GM18498 (cell line): ENCODE measurements at regions not wholly inside any gene's neighbourhood (a gene's known extent, or its start where the extent isn't known, plus 50 kb on each side); places are given as distances from the start of the nearest gene placed in this dataset.
A peak's percentile ranks its signal among the peaks of the same experiment; 100 is the strongest.

Experiments used
- ATAC-seq: cut with Tn5 transposase; IDR thresholded peaks from one replicate; pipeline ENCODE4 v1.9.1; 2021; ENCODE audit warnings: mild to moderate bottlenecking, moderate library complexity; ENCODE audit not compliant: unreplicated experiment

DNA sequence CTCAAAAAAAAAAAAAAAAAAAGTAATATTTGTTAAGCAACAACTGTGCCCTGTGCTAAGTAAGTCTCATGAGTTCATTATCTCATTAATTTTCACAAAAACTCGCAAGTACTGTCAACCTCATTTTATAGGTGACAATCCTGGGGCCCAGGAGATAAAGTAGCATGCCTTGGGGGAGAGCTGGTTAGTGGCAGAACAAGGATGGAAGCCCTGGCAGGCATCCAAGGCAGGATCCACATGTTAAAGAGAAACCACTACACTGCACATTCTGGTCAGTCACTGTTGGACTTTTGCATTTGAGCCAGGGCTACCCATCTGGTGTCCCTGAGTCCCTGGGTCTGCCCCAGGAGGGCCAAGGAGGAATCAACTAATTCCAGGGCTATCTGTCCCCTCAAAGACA lies 54.6 kb downstream of the ZFP36L2 start:
- no peak for ATAC-seq

DNA sequence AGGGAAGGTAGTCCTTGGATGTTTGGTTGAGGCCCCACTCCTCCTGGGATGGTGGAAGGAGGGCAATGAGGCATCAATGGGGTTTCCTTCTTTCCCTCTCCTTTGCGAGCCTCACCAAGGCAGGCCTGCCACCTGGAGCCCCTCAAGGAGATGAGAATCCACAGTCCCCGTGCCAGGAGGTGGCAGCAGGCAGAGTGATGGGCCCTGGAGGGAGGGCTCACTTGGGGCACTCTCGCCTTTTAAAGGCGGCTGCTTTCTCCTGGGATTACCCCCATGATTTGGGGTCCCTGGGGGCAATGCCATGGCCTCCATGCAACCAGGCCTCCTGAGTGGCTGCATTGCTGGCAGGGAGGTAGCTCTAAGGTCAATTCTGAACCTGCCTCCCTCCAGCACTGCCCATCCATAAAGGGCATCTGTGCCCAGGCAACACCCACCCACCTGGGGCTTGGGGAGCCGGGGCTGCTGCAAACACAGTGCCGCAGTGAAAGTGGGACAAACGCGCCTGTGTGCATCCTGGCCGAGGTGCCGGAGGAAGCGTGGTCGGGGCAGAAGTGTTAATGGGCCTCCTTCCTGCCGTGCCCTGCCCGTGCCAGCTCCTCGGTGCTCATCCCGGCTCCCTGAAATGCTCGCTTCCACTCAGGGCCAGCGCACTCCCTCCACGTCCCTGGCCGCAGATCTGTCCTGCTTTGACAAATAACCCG lies 55.9 kb downstream of the ZFP36L2 start:
- no peak for ATAC-seq

DNA sequence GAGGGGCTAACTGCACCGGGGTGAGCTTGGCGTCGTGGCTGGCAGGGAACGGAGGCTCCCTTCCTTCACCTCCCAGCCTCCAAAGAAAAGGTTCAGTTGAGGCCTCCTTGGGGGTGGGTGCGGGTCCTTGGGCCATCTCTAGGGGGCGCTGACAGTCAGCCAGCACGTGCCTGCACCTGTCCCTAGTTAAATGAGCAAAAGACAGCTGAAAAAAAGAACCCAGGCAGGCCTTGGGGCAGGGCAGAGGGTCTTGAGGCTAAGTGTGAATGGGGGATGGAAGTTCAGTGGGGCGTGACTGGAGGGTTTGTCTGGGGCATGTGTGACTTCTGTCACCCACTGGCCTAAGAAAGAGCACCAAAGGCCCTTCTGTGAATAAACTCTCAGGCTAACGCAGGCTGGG lies 56.4 kb downstream of the ZFP36L2 start:
- ATAC-seq: no peak

DNA sequence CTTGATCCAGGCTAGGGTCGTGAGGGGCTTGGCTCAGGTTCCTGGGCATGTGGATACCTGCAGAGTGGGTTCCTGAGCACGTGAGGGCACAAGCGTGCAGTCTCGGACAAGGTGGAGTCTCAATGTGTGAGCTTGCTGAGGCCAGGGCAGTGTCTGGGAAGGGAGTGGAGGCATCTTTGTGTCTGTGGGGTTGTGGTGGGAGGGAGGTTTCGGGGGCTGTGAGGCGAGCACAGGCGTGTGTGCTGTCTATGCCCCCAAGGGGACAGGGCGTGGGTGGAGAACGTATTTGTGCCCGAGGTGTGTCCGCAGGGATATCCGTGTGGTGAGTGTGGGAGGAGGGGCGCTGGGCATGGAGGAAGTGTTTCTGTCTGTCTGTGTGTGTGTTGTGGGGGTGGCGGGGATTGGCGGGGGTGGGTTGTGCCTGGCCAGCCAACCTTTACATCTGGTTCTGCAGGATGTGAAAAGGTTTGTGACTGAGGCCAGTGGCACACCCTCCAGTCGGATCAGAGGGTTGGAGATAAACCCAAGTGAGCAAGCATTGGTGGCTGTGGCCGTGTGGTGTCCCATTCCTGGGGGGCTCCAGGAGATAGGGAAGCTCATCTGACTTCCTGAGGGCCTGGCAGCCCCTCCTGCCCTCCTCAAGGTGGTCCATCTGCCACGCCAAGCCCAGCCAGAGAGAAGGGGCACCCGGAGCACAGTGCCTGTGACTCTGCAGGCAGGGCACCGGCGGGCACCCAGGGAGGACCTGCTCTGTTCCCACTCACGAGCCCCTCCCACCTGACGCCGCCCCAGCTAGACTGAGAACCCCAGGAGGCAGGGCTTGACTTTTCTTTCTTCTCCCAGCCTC lies 57.1 kb downstream of the ZFP36L2 start:
- peak; percentile 53 for ATAC-seq

DNA sequence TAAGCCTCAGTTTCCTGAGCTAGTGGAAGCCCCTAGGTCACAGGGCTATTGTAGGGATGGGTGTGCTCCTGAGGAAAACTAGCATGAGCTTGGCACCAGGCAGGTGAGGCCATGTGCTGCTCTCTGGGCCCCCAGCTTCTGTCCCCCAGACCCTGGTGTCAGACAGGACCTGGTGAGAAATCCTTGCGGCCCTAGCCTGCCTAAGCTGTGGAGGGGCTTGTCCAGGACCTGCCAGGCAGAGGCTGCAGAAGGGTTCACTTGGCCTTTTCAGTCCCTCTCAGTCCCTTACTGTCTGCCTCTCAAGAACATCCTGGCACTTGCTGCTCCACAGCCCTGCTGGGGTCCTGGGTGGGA lies 58.4 kb downstream of the ZFP36L2 start:
- ATAC-seq: no peak

DNA sequence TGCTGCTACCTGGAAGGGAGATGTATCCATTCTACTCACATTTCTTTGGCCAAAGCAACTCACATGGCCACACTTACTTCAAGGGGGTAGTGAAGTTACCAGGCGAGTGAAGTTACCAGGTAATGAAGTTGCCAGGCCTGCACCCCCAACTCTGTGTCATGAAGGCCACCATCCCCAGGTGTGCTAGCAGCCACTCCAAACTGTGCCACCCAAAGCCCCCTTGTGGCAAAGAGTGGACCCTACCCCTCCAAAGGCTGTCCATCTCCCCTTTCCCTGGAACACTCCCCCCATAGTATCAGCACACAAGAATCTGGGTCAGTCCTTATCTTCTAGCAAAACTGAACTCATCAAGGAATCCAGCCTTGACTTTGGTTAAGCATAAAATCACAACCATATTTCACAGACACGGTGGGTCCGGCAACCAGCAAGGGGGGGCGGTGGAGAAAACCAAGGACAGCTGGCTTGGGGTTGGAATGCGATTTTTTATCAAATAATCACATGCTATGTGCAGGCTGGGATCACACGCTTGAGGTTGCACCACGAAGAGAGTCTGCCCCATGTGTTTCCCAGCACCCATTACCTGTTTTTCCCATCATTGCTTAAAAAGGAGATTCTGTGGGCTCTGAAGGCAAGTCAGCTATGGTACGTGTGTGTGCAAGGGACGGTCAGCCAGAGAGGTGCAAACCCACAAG lies 60.9 kb downstream of the ZFP36L2 start:
- no peak for ATAC-seq

GRCh38 chr2:43164686-43165085 lies 61.7 kb downstream of the ZFP36L2 start:
- ATAC-seq: no peak

DNA sequence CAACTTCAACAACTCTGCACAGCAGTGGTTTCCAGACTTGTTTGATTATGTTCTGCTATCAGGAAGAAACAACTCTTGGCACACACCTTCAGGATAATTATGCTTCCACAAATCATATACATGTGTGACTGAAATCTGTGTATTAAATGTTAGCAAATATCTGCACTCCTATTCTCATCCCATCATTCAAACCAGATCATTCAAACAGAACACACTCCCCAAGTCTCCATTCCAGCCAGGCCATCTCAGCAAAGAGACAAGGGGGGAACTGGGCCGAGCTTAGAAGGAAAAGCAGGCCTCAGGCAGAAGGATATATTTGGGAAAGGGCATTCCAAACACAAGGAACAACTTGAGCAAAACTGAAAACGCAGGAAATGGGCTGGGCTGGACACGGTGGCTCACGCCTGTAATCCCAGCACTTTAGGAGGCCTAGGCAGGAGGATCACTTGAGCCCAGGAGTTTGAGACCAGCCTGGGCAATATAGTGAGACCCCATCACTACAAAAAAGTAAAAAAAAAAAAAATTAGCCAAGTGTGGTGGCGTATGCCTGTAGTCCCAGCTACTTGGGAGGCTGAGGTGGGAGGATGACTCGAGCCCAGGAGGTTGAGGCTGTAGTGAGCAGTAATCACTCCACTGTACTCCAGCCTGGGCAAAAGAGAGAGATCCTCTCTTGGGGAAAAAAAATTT lies 62.7 kb downstream of the ZFP36L2 start:
- ATAC-seq: no peak

- ATAC-seq: no peak
Measured at GRCh38 chr2:43162511-43162776, 64.0 kb downstream of the ZFP36L2 start.

DNA sequence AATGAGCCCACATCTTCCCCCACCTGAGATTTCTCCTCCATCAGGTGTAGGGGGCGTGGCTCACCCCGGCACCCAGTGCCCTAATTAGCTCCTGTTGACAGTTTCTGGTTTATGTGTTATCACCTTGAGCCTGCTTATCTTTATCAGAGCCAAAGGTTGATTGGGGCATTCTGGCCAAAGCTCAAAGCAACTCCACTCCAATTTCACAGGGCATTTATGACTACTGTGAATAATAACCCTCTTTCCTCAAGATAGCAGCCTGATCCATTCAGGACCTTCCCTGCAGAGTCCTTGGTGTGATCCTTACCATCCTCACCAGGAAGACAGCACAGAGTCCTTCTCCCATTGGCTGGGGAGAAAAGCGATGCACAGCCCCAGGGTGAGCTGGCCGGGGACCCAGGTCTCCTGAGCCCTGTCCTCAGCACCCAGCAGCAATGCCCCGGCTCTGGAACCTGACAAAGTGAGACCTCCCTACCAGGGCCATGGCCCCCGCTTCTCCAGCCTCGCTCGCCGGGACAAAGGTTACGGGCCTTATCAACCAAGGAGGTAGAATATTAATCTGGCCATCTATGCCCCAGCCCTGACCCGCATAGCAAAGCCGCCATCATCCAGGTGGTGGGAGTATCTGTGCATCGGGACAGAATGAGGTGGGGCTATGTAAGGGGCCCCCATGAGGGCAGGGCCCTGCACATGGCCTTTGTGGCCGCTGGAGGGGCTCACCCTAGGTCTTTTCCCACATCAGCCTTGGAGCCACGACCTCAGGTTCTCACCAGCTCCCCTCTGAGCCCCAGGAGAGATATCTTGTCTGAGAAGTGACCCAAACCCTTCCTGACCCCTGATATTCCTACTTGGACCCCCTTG lies 64.5 kb downstream of the ZFP36L2 start:
- no peak for ATAC-seq

DNA sequence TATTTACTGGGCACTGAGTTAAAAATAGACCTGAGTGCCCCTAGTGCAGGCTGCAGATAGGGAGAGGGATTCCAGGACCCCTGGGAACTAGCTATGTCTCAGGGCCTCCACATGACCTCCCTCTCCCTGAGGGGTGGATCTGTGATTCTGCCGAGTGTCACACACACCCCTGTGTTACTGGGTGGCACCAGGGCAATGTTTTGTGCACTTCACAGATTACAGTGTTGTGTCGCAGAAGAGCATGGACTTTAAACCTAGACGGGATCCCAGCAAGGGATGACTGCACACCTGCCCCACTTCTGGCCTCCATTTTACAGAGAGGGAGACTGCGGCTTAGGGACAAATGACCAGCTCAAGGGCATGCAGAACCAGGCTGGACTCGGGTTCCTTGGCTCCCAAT lies 65.6 kb downstream of the ZFP36L2 start:
- no peak for ATAC-seq

GRCh38 chr2:43159797-43160196 lies 66.6 kb downstream of the ZFP36L2 start:
- ATAC-seq: no peak

DNA sequence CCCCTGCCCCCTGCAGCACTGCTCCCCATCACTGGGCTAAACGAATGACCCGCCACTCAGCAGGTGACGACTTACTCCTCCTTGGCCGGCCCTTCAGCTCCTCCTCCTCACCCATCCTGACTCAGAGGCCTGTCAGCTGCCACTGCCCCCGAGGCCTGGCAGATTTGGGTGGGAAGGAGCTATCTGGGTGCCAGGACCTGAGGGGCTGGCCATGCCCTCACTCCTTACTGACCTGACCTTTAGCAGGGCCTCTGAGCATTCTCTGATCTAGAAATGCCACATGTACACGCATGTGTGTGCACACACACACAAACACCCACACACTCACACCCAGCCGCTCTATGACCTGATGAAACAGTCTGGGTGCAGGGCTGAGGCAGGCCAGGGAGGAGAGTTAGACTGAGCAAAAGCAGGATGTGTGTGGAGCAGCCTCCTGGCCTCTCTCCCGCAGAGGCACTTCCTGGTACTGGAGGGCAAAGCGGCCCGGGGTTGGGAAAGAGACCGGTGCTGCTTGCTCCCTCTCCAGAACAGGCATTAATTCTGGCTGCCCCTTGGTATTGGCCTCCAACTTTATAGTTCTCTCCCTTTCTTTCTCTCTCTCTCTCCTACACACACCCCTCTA lies 68.0 kb downstream of the ZFP36L2 start:
- ATAC-seq: peak; percentile 24

GRCh38 chr2:43157506-43158246 lies 68.7 kb downstream of the ZFP36L2 start:
- no peak for ATAC-seq

DNA sequence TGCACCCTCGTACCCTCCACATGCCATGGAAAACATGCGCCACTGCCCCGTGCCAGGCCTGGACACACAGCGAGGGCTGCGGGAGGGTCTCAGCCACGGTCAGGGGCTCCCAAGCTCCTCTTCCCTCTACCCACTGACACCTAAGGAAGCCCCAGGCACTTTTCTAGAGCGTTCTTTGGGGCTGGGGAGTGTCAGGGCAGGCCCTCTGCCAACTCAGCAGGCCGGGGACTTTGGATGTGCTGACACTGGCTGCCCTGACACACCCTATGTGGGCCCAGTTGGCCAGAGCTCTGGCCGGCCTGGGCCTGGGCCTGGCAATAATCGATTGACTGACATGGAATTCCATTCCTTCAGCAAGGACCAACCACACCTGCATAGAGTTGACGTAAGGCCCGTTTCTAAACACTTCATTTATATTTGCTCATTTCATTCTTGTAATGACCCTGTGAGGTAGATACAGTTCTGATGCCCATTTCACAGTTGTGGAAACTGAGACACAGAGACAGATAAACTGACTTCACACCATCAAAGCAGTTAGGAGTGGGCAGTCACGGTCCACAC lies 70.5 kb downstream of the ZFP36L2 start:
- no peak for ATAC-seq

DNA sequence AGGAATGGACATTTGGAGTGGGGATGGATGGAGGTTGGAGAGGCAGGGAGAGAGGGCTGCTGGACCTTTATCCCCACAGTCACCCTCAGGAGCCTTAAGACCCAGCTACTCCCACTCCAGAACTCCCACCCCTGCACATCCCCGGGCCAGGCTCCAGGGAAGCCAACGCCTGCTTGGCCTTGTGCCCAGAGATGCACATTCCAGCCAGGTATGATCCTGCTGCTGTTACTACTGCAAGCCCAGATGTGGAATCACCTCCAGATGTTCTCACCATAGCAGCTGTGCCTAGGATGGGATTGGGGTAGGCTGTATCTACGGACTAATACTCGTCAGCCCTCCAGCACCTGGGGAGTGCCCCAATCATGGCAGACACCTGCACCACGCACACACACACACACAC lies 71.7 kb downstream of the ZFP36L2 start:
- no peak for ATAC-seq

DNA sequence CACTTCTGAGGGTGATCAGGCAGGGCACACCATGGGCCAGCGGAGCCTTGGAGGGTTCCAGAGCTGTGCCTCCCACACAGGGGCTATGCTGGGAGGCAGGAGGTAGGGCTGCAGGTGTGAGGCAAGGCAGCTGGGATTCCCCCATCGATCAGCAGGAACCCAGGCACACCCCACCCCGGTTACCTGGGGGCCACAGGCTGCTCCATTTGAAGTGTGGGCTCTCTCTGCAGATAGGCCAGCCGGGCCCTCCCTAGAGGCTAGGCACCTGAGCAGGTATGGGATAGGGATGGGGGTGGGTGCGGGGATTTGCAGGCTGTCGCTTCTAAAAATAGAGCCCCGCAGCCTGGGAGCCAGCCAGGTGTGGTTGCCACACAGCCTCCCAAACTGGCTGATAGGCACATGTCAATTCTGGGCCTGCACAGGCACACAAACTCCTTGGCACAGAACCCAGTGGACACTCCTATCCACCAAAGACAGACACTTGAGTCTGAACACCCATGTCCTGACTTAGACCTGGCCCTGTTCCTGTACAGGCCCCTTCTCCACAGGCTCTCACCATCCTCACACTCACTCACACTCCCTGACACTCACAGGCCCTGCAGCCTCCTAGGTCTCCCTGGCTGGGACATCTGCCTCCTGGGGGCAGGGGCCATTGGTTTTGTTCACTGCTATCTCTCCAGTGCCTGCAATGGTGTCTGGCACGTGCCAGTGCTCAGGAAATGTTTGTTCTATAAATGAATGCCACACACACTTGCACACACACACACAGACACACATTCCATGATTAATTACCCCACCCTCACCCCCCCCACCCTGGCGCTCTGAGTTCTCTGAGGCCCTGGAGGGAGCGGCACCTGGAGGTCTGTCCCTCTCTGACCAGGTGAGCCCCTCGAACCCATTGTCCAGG lies 73.4 kb downstream of the ZFP36L2 start:
- ATAC-seq: no peak

- ATAC-seq: no peak
Measured at GRCh38 chr2:43152186-43152585, 74.2 kb downstream of the ZFP36L2 start.
